ENCODE measurements at regions not wholly inside any gene's neighbourhood (a gene's known extent, or its start where the extent isn't known, plus 50 kb on each side); places are given as distances from the start of the nearest gene placed in this dataset.

- Mint-ChIP-seq H3K27ac (no peak overlapping the region), H3K4me3 (no peak overlapping the region), H3K27me3 (peaks cover 0 to 3% of the 10 kb centered on the region in 2 donors), H3K4me1 (no peaks in the 10 kb centered on the region), H3K36me3 (peaks cover 0 to 6% (median 2%) of the 10 kb centered on the region in 3 donors), H3K9me3 (peaks cover 0 to 3% (median 2%) of the 10 kb centered on the region in 5 donors)
- Histone ChIP-seq H3K27me3 (ENCODE audit: insufficient read depth, low read length, poor library complexity, severe bottlenecking) (no peaks in the 10 kb centered on the region), H3K36me3 (ENCODE audit: insufficient read depth, low read length) (no peaks in the 10 kb centered on the region), H3K4me1 (ENCODE audit: insufficient read depth, low read length) (no peaks in the 10 kb centered on the region), H3K27ac (ENCODE audit: low read depth, low read length) (no peak overlapping the region), H3K9me3 (ENCODE audit: low read length) (no peaks in the 10 kb centered on the region), H3K4me3 (ENCODE audit: low read length) (no peak overlapping the region)
- ChIA-PET POLR2A (interaction anchor here (0.7 kb wide), 1 partner anchor 13 kb away, joined by 6 read pairs; no protein-coding TSS in a partner anchor), CTCF (interaction anchor here (1.2 kb wide), 1 partner anchor 84 kb away, joined by 3 read pairs; no protein-coding TSS in a partner anchor)
- no peak for DNase-seq
These were observed 60.7 kb downstream of the RRM2 start for GRCh38 chr2:10183146-10183675.

- no peaks in the 10 kb centered on the region for H3K9me3 ChIP-seq (ENCODE audit: low read length)
- no peaks in the 10 kb centered on the region for H3K4me1 Mint-ChIP-seq
- H3K27ac ChIP-seq (ENCODE audit: low read depth, low read length) = no peak overlapping the region
- H3K36me3 Mint-ChIP-seq = peaks cover 0 to 6% (median 2%) of the 10 kb centered on the region in 3 donors
- DNase-seq = no peak
- no peaks in the 10 kb centered on the region for H3K36me3 ChIP-seq (ENCODE audit: insufficient read depth, low read length)
- peaks cover 0 to 3% of the 10 kb centered on the region in 2 donors for H3K27me3 Mint-ChIP-seq
- no peak overlapping the region for H3K4me3 Mint-ChIP-seq
- peaks cover 0 to 3% (median 2%) of the 10 kb centered on the region in 5 donors for H3K9me3 Mint-ChIP-seq
- ChIA-PET POLR2A (interaction anchor here (0.6 kb wide), 1 partner anchor 67 kb away, joined by 3 read pairs; no protein-coding TSS in a partner anchor), CTCF (interaction anchor here (1.2 kb wide), 1 partner anchor 83 kb away, joined by 3 read pairs; no protein-coding TSS in a partner anchor)
- H3K4me3 ChIP-seq (ENCODE audit: low read length) = no peak overlapping the region
- H3K27ac Mint-ChIP-seq = no peak overlapping the region
- no peaks in the 10 kb centered on the region for H3K4me1 ChIP-seq (ENCODE audit: insufficient read depth, low read length)
- H3K27me3 ChIP-seq (ENCODE audit: insufficient read depth, low read length, poor library complexity, severe bottlenecking) = no peaks in the 10 kb centered on the region
These were observed 61.9 kb downstream of the RRM2 start for GRCh38 chr2:10184421-10184820.

GRCh38 chr2:10185046-10185445 lies 62.5 kb downstream of the RRM2 start:
- Mint-ChIP-seq H3K27me3 (peaks cover 0 to 3% of the 10 kb centered on the region in 2 donors), H3K27ac (peak overlapping the region in 1 of 8 donors; percentile 67), H3K4me3 (no peak overlapping the region), H3K4me1 (no peaks in the 10 kb centered on the region), H3K9me3 (peaks cover 0 to 3% (median 2%) of the 10 kb centered on the region in 5 donors), H3K36me3 (peaks cover 0 to 6% (median 2%) of the 10 kb centered on the region in 3 donors)
- H3K27ac ChIP-seq (ENCODE audit: low read depth, low read length) = no peak overlapping the region
- no peaks in the 10 kb centered on the region for H3K36me3 ChIP-seq (ENCODE audit: insufficient read depth, low read length)
- no peaks in the 10 kb centered on the region for H3K9me3 ChIP-seq (ENCODE audit: low read length)
- POLR2A ChIA-PET = no interaction called here
- DNase-seq = no peak
- no peaks in the 10 kb centered on the region for H3K4me1 ChIP-seq (ENCODE audit: insufficient read depth, low read length)
- no peak overlapping the region for H3K4me3 ChIP-seq (ENCODE audit: low read length)
- CTCF ChIA-PET = no interaction called here
- H3K27me3 ChIP-seq (ENCODE audit: insufficient read depth, low read length, poor library complexity, severe bottlenecking) = no peaks in the 10 kb centered on the region

GRCh38 chr2:10185755-10186154 lies 63.2 kb downstream of the RRM2 start:
- DNase-seq = no peak
- CTCF ChIA-PET = no interaction called here
- H3K4me1 ChIP-seq (ENCODE audit: insufficient read depth, low read length) = no peaks in the 10 kb centered on the region
- no peaks in the 10 kb centered on the region for H3K4me1 Mint-ChIP-seq
- no peak overlapping the region for H3K4me3 Mint-ChIP-seq
- no peaks in the 10 kb centered on the region for H3K36me3 ChIP-seq (ENCODE audit: insufficient read depth, low read length)
- POLR2A ChIA-PET = no interaction called here
- peak overlapping the region in 1 of 8 donors; percentile 47 for H3K27ac Mint-ChIP-seq
- no peak overlapping the region for H3K27ac ChIP-seq (ENCODE audit: low read depth, low read length)
- H3K27me3 Mint-ChIP-seq = peaks cover 0 to 3% of the 10 kb centered on the region in 2 donors
- H3K9me3 ChIP-seq (ENCODE audit: low read length) = no peaks in the 10 kb centered on the region
- peaks cover 0 to 6% (median 2%) of the 10 kb centered on the region in 3 donors for H3K36me3 Mint-ChIP-seq
- peaks cover 0 to 3% (median 2%) of the 10 kb centered on the region in 5 donors for H3K9me3 Mint-ChIP-seq
- H3K4me3 ChIP-seq (ENCODE audit: low read length) = no peak overlapping the region
- H3K27me3 ChIP-seq (ENCODE audit: insufficient read depth, low read length, poor library complexity, severe bottlenecking) = no peaks in the 10 kb centered on the region

DNA sequence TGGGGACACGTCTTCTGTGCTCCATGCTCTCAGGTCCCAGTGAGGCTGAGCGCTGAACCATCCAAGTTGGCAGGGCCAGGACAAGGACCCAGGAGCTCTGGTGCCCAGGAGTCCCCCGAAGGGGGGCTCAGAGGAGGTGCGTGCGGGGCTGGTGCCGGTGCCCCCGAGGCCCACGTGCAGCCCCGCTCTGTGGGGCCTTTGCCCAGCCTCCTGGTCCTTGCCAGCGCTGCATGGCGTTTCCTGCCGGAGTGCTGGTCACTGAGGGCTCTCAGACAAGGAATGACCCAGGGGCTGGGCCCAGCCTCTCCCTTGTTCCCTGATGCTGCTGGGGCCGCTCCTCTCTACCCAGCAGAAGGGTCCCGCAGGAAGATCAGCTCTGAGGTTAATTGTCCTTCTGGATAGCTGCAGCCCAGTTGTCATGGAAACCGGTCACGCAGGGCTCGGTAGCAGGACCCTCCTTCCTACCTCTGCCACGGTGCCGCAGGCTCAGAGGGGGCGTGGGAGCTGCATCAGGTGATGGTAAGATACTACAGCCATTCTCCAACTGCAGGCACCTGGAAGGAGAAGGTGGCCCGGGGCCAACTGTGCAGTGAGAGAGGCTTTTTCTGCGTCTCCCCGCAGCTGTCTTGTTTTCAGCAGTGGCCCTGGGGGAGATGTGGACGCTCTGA lies 64.5 kb downstream of the RRM2 start:
- DNase-seq = no peak
- Histone ChIP-seq H3K4me1 (ENCODE audit: insufficient read depth, low read length) (no peaks in the 10 kb centered on the region), H3K36me3 (ENCODE audit: insufficient read depth, low read length) (no peaks in the 10 kb centered on the region), H3K4me3 (ENCODE audit: low read length) (no peak overlapping the region), H3K9me3 (ENCODE audit: low read length) (no peaks in the 10 kb centered on the region), H3K27me3 (ENCODE audit: insufficient read depth, low read length, poor library complexity, severe bottlenecking) (no peaks in the 10 kb centered on the region), H3K27ac (ENCODE audit: low read depth, low read length) (no peak overlapping the region)
- H3K4me3 Mint-ChIP-seq = no peak overlapping the region
- H3K27ac Mint-ChIP-seq = no peak overlapping the region
- no peaks in the 10 kb centered on the region for H3K36me3 Mint-ChIP-seq
- POLR2A ChIA-PET = no interaction called here
- no peaks in the 10 kb centered on the region for H3K4me1 Mint-ChIP-seq
- peaks cover 0 to 3% of the 10 kb centered on the region in 2 donors for H3K27me3 Mint-ChIP-seq
- H3K9me3 Mint-ChIP-seq = no peaks in the 10 kb centered on the region
- CTCF ChIA-PET = no interaction called here

DNA sequence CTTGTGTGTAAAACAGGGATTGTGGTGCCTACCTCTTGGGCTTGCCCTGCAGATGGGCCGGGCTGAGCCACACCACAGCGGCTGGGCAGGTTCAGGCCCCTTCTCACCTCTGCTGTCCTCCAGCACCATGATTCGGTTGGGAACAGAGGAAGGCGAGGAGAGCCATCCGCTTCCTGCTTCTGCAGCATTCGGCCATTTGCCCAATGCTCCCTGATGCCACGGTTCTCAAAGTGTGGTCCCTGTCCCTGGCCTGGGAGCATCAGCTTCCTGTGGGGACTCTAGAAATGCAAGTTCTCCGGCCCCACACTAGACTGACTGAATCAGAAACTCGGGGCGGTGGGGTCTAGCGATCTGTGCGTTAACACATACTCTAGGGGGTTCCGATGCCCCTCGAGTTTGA lies 65.1 kb downstream of the RRM2 start:
- Histone ChIP-seq H3K9me3 (ENCODE audit: low read length) (no peaks in the 10 kb centered on the region), H3K4me1 (ENCODE audit: insufficient read depth, low read length) (no peaks in the 10 kb centered on the region), H3K27ac (ENCODE audit: low read depth, low read length) (no peak overlapping the region), H3K36me3 (ENCODE audit: insufficient read depth, low read length) (no peaks in the 10 kb centered on the region), H3K27me3 (ENCODE audit: insufficient read depth, low read length, poor library complexity, severe bottlenecking) (no peaks in the 10 kb centered on the region), H3K4me3 (ENCODE audit: low read length) (no peak overlapping the region)
- no peaks in the 10 kb centered on the region for H3K9me3 Mint-ChIP-seq
- no peaks in the 10 kb centered on the region for H3K36me3 Mint-ChIP-seq
- DNase-seq = no peak
- H3K4me3 Mint-ChIP-seq = no peak overlapping the region
- no peaks in the 10 kb centered on the region for H3K4me1 Mint-ChIP-seq
- ChIA-PET POLR2A (no interaction called here), CTCF (interaction anchor here (1.5 kb wide), 1 partner anchor 222 kb away, joined by 5 read pairs; no protein-coding TSS in a partner anchor)
- peaks cover 0 to 3% of the 10 kb centered on the region in 2 donors for H3K27me3 Mint-ChIP-seq
- H3K27ac Mint-ChIP-seq = no peak overlapping the region

DNA sequence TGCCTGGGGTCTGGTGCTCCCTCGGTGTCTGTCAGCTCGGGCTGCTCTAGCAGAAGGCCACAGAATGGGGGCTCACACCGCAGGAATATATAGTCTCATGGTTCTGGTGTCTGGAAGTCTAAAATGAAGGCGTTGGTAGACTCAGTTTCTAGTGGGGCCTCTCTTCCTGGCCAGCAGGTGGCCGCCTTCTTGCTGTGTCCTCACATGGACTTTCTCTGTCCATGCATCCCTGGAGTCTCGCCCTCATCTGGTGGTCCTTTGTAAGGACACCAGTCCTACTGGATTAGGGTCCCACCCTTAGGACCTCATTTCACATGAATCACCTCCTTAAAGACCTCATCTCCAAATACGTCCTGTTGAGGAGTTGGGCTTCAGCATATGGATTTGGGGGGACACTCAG lies 65.7 kb downstream of the RRM2 start:
- H3K27me3 ChIP-seq (ENCODE audit: insufficient read depth, low read length, poor library complexity, severe bottlenecking) = no peaks in the 10 kb centered on the region
- POLR2A ChIA-PET = no interaction called here
- H3K9me3 ChIP-seq (ENCODE audit: low read length) = no peaks in the 10 kb centered on the region
- H3K4me3 ChIP-seq (ENCODE audit: low read length) = no peak overlapping the region
- Mint-ChIP-seq H3K4me1 (no peaks in the 10 kb centered on the region), H3K27me3 (peaks cover 0 to 3% of the 10 kb centered on the region in 2 donors), H3K9me3 (no peaks in the 10 kb centered on the region), H3K27ac (peak overlapping the region in 1 of 8 donors; percentile 70), H3K4me3 (no peak overlapping the region), H3K36me3 (no peaks in the 10 kb centered on the region)
- no peak overlapping the region for H3K27ac ChIP-seq (ENCODE audit: low read depth, low read length)
- no peaks in the 10 kb centered on the region for H3K36me3 ChIP-seq (ENCODE audit: insufficient read depth, low read length)
- CTCF ChIA-PET = interaction anchor here (1.5 kb wide), 1 partner anchor 221 kb away, joined by 5 read pairs; no protein-coding TSS in a partner anchor
- H3K4me1 ChIP-seq (ENCODE audit: insufficient read depth, low read length) = no peaks in the 10 kb centered on the region
- no peak for DNase-seq

DNA sequence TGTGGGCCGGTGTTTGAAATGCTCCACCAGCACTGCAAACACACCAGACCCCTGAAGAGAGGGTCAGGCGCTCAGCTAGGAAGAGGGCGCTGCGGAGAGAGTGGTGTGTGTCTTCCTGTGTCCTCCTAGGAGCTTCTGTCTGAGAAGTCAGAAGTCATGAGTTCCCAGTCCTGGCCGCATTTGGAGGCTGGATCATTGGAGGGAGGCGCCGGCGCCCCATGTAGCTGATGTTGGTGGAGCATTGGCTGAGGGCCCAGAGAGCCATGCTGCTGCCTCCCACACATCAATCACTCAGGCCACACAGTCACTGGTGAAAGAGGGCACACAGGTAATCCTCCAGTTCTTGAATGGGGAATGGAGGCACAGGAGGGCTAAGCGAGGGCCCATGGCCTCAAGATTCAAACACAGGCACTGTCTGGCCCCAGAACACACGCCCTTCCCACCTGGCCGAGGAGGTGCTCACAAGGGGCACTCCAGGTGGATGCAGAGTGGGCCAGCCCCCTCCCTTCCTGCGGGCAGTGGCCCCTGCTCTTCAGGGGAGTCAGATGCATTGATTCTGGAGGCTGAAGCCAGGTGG lies 66.3 kb downstream of the RRM2 start:
- DNase-seq = no peak
- Histone ChIP-seq H3K4me3 (ENCODE audit: low read length) (no peak overlapping the region), H3K9me3 (ENCODE audit: low read length) (no peaks in the 10 kb centered on the region), H3K27ac (ENCODE audit: low read depth, low read length) (no peak overlapping the region), H3K36me3 (ENCODE audit: insufficient read depth, low read length) (no peaks in the 10 kb centered on the region), H3K4me1 (ENCODE audit: insufficient read depth, low read length) (no peaks in the 10 kb centered on the region), H3K27me3 (ENCODE audit: insufficient read depth, low read length, poor library complexity, severe bottlenecking) (no peaks in the 10 kb centered on the region)
- H3K36me3 Mint-ChIP-seq = no peaks in the 10 kb centered on the region
- no peak overlapping the region for H3K27ac Mint-ChIP-seq
- ChIA-PET CTCF (interaction anchor here (1.5 kb wide), 1 partner anchor 221 kb away, joined by 5 read pairs; no protein-coding TSS in a partner anchor), POLR2A (no interaction called here)
- H3K27me3 Mint-ChIP-seq = peaks cover 0 to 3% of the 10 kb centered on the region in 2 donors
- H3K9me3 Mint-ChIP-seq = no peaks in the 10 kb centered on the region
- H3K4me3 Mint-ChIP-seq = no peak overlapping the region
- no peaks in the 10 kb centered on the region for H3K4me1 Mint-ChIP-seq

All from CD8-positive, alpha-beta memory T cell (primary cell).